Activated naive CD4-positive, alpha-beta T cell treated with anti-CD3 and anti-CD28 coated beads, Interleukin-2, amount 10 ng/mL, durations not matched to agents 7 days and 5 days (primary cell): ENCODE measurements at regions not wholly inside any gene's neighbourhood (a gene's known extent, or its start where the extent isn't known, plus 50 kb on each side); places are given as distances from the start of the nearest gene placed in this dataset.
A peak's percentile ranks its signal among the peaks of the same experiment; 100 is the strongest.

Source experiments
- CTCF ChIA-PET: fragments of 350-600 bp; sonication (Branson Sonifier 250); formaldehyde crosslinking; loops from one replicate; lab custom pipeline; 2021; ENCODE audit warnings: antibody characterized with exemption; lab: Charles Lee
- DNase-seq: peaks from one replicate; pipeline ENCODE4 v3.0.0-alpha.2; 2020
- H3K27ac Mint-ChIP-seq: one replicate; pipeline ENCODE4 v1.8.0; 2021; ENCODE audit warnings: mild to moderate bottlenecking, moderate library complexity, mixed read lengths
- H3K27me3 Mint-ChIP-seq: one replicate; pipeline ENCODE4 v1.8.0; 2021; ENCODE audit warnings: mild to moderate bottlenecking, mixed read lengths
- H3K36me3 Mint-ChIP-seq: one replicate; pipeline ENCODE4 v1.8.0; 2021; ENCODE audit warnings: mixed read lengths
- H3K4me1 Mint-ChIP-seq: one replicate; pipeline ENCODE4 v1.8.0; 2021; ENCODE audit warnings: mixed read lengths
- H3K4me3 Mint-ChIP-seq: one replicate; pipeline ENCODE4 v1.8.0; 2021; ENCODE audit warnings: mild to moderate bottlenecking, moderate library complexity, mixed read lengths
- H3K9me3 Mint-ChIP-seq: one replicate; pipeline ENCODE4 v1.8.0; 2021; ENCODE audit warnings: mixed read lengths

- Mint-ChIP-seq H3K4me1 (no peaks in the 10 kb centered on the region), H3K27me3 (peaks cover 11% of the 10 kb centered on the region), H3K4me3 (no peak overlapping the region), H3K9me3 (peaks cover 4% of the 10 kb centered on the region), H3K27ac (no peak overlapping the region), H3K36me3 (no peaks in the 10 kb centered on the region)
- CTCF ChIA-PET, result interaction anchor here (0.6 kb wide), 1 partner anchor 759 kb away, joined by 3 read pairs; no protein-coding TSS in a partner anchor
- no peak for DNase-seq
Observed at GRCh38 chr2:239767021-239767905, 257.9 kb downstream of the NDUFA10 start.

DNA sequence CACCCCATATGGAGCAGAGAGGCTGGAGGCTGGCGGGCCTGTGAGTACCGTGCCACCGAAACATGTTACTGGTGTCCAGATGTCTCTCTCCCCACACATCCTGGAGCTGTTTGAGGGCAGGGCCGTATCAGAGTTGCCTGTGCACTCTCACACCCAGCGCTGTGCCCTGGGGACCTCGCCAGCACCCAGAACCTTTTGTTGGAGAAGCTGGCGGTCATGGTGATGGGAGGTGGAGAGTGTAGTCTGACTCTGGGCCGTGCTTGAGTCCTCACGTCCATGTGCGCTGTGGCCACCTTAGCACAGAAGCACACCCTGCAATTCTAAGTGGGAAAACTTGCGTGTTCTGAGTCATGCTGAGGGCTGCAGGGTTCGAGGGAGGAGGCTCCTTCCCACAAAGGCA lies 259.2 kb downstream of the NDUFA10 start:
- peaks cover 10% of the 10 kb centered on the region for H3K27me3 Mint-ChIP-seq
- CTCF ChIA-PET, result no interaction called here
- DNase-seq, result no peak
- no peak overlapping the region for H3K4me3 Mint-ChIP-seq
- no peak overlapping the region for H3K27ac Mint-ChIP-seq
- H3K9me3 Mint-ChIP-seq, result no peaks in the 10 kb centered on the region
- H3K4me1 Mint-ChIP-seq, result no peaks in the 10 kb centered on the region
- no peaks in the 10 kb centered on the region for H3K36me3 Mint-ChIP-seq

GRCh38 chr2:239765076-239765845 lies 259.9 kb downstream of the NDUFA10 start:
- DNase-seq, result peak; percentile 8
- H3K27ac Mint-ChIP-seq, result no peak overlapping the region
- H3K27me3 Mint-ChIP-seq, result peaks cover 10% of the 10 kb centered on the region
- no peaks in the 10 kb centered on the region for H3K36me3 Mint-ChIP-seq
- CTCF ChIA-PET, result no interaction called here
- no peaks in the 10 kb centered on the region for H3K9me3 Mint-ChIP-seq
- H3K4me3 Mint-ChIP-seq, result no peak overlapping the region
- no peaks in the 10 kb centered on the region for H3K4me1 Mint-ChIP-seq

DNA sequence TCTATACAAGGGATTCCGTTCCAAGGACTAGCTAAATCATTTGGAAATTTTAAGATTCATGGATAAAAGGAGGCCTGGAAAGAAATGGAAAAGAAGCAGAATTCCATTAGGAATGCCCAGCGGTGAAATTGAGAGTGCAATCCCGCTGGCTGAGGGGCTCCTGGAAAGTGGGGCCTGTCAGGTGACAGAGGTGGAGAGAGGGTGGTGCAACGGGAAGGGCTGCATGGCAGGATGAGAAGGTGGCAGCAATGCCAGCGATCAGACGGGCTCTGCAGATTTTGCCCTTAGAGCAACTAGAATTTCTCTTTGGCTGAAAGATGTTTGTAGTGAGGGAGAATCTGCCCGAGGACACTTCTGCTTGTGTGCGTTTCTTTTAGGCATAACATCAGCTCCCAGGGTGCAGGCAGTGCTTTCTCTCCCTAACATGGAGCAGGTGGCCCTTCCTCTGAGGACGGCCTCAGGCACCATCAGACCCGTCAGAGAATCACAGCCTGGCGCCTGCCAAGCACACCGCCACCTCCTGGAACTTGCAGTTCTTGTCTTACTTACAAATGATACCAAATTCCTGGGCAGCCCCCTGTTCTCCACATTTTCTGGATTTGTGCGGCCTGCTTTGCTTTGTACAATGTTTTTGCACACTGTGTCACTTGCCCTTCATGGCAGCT lies 261.6 kb downstream of the NDUFA10 start:
- Mint-ChIP-seq H3K4me1 (no peaks in the 10 kb centered on the region), H3K27me3 (peaks cover 6% of the 10 kb centered on the region), H3K36me3 (no peaks in the 10 kb centered on the region), H3K4me3 (no peak overlapping the region), H3K9me3 (no peaks in the 10 kb centered on the region), H3K27ac (no peak overlapping the region)
- CTCF ChIA-PET, result no interaction called here
- DNase-seq, result peak; percentile 12

- Mint-ChIP-seq H3K9me3 (no peaks in the 10 kb centered on the region), H3K36me3 (no peaks in the 10 kb centered on the region), H3K27me3 (peaks cover 6% of the 10 kb centered on the region), H3K4me1 (no peaks in the 10 kb centered on the region), H3K4me3 (no peak overlapping the region), H3K27ac (no peak overlapping the region)
- CTCF ChIA-PET, result no interaction called here
- peak; percentile 3 for DNase-seq
Observed at GRCh38 chr2:239762655-239763269, 262.4 kb downstream of the NDUFA10 start.

GRCh38 chr2:239762106-239762505 lies 263.0 kb downstream of the NDUFA10 start:
- H3K4me3 Mint-ChIP-seq, result no peak overlapping the region
- no peaks in the 10 kb centered on the region for H3K9me3 Mint-ChIP-seq
- no peak overlapping the region for H3K27ac Mint-ChIP-seq
- H3K4me1 Mint-ChIP-seq, result no peaks in the 10 kb centered on the region
- peaks cover 6% of the 10 kb centered on the region for H3K27me3 Mint-ChIP-seq
- H3K36me3 Mint-ChIP-seq, result no peaks in the 10 kb centered on the region
- no peak for DNase-seq
- CTCF ChIA-PET, result no interaction called here

DNA sequence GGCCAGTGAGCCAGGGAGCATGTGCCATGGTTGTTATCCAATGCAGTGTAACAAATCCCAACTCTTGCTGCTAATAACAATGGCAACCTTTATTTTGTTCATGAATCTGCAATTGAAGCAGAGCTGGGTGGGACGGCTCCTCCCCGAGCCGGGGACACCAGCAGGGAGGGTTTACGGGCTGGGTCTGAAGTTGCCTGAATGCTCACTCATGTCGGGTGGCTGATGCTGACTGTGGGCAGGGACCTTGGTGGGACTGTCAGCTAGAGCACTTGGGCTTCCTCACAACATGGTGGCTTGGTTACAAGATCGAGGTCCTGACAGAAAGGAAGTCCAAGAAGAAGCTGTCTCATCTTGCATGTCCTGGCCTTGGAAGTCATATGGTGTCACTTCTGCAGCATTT lies 264.5 kb downstream of the NDUFA10 start:
- Mint-ChIP-seq H3K4me1 (peaks cover 4% of the 10 kb centered on the region), H3K27me3 (peaks cover 6% of the 10 kb centered on the region), H3K9me3 (no peaks in the 10 kb centered on the region), H3K27ac (no peak overlapping the region), H3K4me3 (no peak overlapping the region), H3K36me3 (no peaks in the 10 kb centered on the region)
- CTCF ChIA-PET, result no interaction called here
- no peak for DNase-seq

- Mint-ChIP-seq H3K27me3 (peaks cover 4% of the 10 kb centered on the region), H3K36me3 (no peaks in the 10 kb centered on the region), H3K27ac (no peak overlapping the region)
Observed at GRCh38 chr2:239758279-239758877, 266.8 kb downstream of the NDUFA10 start.

GRCh38 chr2:239756790-239757760 lies 268.1 kb downstream of the NDUFA10 start:
- Mint-ChIP-seq H3K27me3 (no peaks in the 10 kb centered on the region), H3K4me1 (peaks cover 4% of the 10 kb centered on the region), H3K9me3 (no peaks in the 10 kb centered on the region), H3K27ac (no peak overlapping the region), H3K4me3 (no peak overlapping the region), H3K36me3 (no peaks in the 10 kb centered on the region)
- CTCF ChIA-PET, result no interaction called here
- DNase-seq, result no peak

More at GRCh38 chr2:239758279-239758877, 266.8 kb downstream of the NDUFA10 start:
- CTCF ChIA-PET, result no interaction called here
- Mint-ChIP-seq H3K4me3 (no peak overlapping the region), H3K9me3 (no peaks in the 10 kb centered on the region), H3K4me1 (peaks cover 4% of the 10 kb centered on the region)
- no peak for DNase-seq

DNA sequence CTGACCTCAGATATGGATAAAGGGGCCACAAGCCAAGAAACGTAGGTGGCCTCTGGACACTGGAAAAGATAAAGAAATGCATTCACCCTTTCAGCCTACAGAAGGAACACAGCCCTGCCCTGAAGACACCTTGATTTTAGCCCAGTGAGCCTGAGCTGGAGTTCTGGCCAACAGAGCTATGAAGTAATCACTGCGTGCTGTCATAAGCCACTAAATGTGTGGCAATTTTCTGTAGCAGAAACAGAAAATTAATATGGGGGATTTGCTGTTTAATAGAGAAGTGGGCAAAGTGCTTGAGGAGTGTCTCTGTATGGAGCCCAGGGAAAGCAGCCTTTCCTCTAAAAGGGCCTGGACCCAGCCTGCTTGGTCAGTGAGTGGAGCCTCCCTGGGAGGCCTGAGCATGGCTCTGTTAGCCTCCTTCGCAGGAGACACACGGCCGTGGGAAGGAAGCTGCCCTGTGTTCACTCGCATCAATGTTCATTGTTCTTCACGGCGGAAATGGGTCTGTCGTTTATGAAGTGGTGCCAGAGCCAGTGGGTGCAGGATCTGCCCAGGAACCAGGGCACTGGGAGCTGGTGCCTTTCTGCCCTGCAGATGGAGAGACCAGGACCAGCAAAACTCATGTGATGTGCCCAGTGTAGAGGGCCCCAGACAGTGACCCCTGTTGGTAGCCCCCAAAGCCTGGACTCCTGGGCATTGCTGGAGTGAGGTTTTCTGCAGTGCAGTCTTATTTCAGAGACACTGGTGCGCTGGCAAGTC lies 268.9 kb downstream of the NDUFA10 start:
- Mint-ChIP-seq H3K36me3 (no peaks in the 10 kb centered on the region), H3K4me1 (peaks cover 6% of the 10 kb centered on the region), H3K9me3 (no peaks in the 10 kb centered on the region), H3K4me3 (no peak overlapping the region), H3K27ac (no peak overlapping the region), H3K27me3 (no peaks in the 10 kb centered on the region)
- DNase-seq, result no peak
- CTCF ChIA-PET, result no interaction called here

DNA sequence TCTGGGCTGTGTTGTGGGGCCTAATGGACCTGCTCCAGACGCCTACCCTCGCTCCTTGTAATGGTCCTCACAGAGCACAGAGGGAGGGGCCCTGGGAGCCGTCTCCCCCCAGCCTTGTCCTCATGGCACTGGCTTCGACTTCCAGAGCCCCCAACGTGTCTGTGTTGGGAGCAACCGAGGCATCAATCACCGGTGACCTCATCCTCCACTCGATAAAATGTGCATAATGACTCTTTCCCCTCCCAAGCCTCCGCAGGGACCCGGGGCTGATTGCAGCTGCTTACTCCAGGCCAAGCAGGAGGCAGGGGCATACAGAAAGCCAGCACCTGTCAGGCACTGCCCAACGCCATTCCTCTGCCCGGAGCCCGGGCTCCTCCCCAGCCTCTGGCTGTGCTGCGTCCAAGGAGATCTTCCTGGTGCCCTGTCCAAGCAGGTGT lies 271.7 kb downstream of the NDUFA10 start:
- no peak for DNase-seq
- Mint-ChIP-seq H3K36me3 (no peaks in the 10 kb centered on the region), H3K27me3 (no peaks in the 10 kb centered on the region), H3K4me3 (no peak overlapping the region), H3K9me3 (no peaks in the 10 kb centered on the region), H3K27ac (no peak overlapping the region), H3K4me1 (peaks cover 6% of the 10 kb centered on the region)
- CTCF ChIA-PET, result no interaction called here

DNA sequence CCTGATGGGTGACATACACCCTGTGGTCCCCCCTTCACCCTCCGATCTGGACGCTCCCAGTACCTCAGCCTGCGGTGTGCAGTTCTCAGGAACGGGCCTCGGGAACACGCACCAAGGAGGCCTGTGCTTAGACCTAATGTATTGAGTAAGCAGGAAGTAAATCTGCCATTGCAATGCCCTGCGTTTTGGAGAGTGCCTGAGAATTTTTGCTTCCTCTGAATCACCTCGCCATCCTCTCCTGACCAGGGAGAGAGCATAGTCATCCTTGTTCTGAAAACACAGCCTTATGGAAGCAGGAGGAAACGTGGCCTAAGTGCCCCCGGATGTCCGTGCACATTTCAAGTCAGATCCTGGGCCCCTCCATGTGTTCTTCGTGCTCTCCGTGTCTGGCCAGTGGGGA lies 272.2 kb downstream of the NDUFA10 start:
- DNase-seq, result no peak
- no peaks in the 10 kb centered on the region for H3K36me3 Mint-ChIP-seq
- H3K9me3 Mint-ChIP-seq, result no peaks in the 10 kb centered on the region
- H3K27ac Mint-ChIP-seq, result no peak overlapping the region
- CTCF ChIA-PET, result no interaction called here
- peaks cover 6% of the 10 kb centered on the region for H3K4me1 Mint-ChIP-seq
- no peaks in the 10 kb centered on the region for H3K27me3 Mint-ChIP-seq
- H3K4me3 Mint-ChIP-seq, result no peak overlapping the region
